Fibroblast of upper back skin (primary cell): ENCODE measurements at regions not wholly inside any gene's neighbourhood (a gene's known extent, or its start where the extent isn't known, plus 50 kb on each side); places are given as distances from the start of the nearest gene placed in this dataset.

Experiments used
- DNase-seq: peaks from one replicate; pipeline ENCODE4 v3.0.0-alpha.2; 2013

DNA sequence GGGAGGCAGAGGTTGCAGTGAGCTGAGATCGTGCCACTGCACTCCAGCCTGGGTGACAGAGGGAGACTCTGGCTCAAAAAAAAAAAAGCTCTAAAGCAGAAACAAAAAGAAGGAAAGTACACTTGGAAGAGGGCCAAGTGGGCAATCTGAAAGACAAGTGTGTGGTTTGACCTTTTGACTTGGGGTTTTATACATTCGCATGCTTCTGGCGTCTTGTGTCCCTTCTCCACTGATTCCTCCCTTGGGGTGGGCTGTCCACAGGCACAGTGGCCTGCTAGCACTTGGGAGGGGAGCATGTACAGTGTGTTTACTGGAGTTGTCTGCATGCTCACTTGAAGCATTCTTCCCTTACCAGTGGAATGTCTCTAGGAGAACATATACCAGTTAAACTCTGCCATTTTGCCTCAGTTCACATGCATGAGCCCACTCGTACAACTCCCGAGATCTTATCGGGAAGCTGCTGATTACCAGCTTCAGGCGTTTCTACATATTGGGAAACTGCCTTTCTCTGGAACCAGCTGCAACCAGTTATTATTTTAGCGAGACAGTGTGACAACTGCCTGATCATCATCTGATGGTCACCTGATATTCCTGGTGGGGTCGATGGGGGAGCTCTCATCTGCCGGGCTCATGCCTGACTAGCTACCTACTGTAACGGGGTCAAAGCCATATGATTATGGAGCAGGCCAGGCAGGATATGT is 113.5 kb upstream of the ZNF678 start:
- no peak for DNase-seq

DNA sequence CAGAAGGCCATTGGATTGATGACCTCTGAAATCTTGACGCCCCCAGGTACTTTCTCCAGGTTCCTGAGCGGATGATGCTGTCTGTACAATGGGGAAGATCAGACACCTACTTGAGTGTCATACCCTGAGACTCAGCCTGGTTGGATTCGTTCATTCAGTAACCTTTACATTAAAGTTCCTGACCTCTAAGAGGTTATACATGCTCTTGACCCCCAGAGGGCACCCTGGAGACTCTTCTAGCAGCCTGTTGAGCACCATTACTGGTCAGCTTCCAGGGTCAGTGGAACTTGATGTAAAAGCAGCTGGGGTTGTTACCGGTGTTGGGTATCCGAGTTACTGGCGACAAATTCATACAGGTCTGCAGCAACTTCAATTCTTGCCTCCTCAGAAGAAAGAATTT is 114.3 kb upstream of the ZNF678 start:
- peak; percentile 23 for DNase-seq

DNA sequence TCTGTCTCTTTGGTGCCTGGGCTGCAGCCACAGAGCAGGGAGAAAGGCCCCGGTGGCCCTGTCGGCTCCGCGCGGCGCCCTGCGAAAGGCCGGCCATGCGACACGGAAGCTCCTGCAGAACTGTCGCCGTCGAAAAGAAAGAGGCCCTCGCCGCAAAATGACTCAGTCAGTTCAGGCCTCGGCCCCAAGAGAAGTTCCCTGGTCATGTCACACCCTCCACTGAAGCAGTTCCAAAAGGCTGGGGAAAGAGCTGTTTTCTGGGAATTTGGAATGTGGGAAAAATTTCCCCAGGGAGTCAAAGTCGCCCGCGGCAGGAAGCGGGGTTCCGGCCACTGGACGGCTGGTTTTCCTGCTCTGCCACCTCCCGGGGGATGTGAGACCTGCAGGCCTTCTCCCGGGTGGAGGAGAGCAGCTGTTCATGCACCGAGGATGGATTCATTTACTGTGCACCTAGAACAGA is 115.8 kb upstream of the ZNF678 start:
- peak; percentile 51 for DNase-seq

DNA sequence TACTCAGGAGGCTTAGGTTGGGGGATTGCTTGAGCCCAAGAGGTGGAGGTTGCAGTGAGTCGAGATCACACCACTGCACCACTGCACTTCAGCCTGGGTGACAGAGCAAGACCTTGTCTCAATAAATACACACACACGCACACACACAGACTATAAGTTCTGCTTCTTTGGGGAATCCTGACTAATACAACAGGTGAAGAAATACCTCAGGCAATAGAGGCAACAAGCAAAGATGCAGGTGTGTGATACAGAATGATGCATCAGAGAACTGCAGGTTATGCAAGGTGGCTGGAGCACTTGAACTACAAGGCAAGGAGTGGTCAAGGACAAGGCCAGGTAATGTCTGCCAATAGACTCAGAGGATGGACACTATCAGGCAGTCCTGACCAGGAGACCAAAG is 117.6 kb upstream of the ZNF678 start:
- no peak for DNase-seq

DNA sequence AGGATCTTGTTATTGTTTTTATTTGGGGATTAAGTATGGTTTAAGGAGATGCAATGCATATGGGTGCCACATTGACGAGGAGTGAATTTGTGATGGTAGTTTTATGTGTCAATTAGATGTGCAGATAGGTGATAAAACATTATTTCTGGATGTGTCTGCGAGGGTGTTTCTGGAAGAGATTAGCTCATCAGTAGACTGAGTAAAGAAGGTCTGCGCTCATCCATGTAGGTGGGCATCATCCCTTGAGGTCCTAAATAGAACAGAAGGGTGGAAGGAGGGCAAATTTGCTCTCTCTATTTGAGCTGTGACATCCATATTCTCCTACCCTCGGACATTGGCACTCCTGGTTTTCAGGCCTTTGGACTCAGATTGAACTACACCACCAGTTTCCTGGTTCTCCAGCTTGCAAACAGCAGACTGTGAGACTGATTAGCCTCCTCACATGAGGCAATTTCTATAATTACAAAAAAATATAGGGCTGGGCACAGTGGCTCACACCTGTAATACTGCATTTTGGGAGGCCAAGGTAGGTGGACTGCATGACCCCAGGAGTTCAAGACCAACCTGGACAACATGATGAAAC is 118.2 kb upstream of the ZNF678 start:
- DNase-seq = no peak

DNA sequence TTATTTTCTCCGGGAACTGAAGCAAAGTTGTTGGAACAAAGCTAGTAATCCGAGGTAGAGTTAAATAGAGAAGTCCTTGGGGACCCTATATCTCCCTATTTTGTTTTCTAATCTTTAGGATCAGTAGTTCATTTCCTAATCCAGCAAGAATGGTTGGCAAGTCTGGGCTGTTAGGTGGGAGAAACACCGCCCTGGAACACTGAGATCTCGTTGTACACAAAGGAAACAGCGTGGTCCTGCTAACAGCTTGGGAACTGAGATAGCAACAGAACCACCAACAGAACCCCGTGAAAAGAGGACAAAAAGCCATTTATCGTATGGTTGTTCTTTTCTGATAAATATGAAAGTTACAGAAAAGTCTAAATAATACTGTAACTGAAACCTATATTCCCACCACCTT is 121.9 kb upstream of the CDC42BPA start:
- no peak for DNase-seq

DNA sequence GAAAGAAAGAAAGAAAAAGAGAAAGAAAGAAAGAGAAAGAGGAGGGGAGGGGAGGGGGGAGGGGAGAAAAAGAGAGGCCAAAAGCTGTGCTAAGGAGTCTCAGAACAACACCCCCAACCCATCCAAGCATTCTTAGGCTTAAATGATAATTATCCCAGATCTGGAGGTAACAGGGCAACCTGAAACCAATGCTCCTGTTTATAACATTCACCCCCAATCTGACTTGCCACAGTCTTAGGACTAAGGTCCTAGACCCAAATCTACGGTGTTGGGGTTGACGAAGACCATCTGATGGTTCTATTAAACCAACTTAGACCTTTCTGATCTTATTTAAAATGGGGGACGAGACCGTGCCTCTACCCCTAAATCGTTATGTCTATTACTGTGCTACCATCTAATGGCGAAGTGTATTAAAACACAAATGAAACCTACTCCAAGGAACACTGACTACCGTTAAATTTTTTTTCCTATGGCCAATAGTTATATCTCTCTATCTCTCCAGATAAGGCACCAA is 119.3 kb upstream of the CDC42BPA start:
- peak; percentile 71 for DNase-seq

DNA sequence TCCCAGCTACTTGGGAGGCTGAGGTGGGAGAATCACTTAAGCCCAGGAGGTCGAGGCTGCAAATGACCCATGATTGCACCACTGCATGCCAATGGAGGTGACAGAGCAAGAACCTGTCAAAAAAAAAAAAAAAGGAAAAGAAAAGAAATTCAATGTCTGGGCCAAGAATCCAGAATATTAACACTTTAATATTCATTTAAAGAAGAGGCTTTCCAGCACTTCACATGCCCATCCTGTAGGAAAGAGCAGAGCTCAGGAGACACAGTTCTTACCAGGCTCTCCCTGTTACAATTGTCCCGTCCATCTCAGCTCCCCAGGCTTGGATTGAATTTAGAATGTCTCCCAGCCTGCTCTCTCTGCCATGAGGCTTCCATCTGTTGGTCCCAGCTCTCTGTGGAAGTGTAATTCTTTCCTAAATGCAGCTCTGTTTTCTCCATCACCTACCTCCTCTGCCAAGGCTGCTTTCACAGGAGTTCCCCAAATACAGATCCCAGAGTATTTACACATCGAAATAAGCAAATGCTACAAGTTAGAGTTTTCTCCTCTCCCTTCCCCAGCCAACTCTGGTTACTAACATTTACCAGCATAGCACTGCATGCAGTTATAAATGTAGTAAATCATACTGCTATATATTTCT is 116.6 kb upstream of the CDC42BPA start:
- no peak for DNase-seq

DNA sequence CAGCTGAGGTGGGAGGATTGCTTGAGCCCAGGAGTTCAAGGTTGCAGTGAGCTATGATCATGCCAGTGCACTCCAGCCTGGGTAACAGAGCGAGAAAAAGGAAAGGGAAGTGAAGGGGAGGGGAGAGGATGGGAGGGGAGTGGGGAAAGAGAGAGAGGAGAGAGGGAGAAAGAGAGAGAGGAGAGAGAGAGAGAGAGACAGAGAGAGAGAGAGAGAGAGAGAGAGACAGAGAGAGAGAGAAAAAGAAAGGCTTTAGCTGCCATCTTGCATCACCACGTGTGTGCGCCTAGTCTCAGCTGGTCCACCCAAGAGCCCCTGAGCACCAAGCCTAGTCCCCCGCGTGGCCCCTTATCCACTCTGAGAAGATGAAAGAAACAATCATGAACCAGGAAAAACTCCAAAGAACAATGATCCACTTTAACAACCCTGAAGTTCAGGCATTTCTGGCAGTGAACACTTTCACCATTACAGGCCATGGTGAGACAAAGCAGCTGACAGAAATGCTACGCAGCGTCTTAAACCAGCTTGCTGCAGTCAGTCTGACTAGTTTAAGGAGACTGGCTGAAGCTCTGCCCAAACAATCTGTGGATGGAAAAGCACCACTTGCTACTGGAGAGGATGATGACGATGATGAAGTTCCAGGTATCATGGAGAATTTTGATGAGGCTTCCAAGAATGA is 115.5 kb upstream of the CDC42BPA start:
- no peak for DNase-seq

DNA sequence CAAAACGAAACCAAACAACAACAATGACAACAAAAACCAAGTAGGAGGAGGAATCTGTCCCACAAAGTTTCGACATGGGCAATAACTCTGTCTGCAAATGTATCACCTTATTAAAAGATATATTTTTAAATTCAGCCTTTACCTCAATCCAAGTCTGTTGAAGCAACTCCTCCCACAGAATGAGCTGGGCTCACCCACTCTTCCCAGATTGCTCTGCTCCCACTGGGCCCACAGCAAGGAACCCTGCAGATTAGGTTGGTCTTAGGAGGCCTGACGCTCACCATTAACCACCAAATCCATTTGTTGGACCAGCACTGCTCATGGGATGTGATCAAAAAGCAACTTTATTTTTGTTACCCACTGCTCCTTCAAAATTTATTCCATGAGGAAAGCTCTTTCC is 114.7 kb upstream of the CDC42BPA start:
- DNase-seq = no peak

DNA sequence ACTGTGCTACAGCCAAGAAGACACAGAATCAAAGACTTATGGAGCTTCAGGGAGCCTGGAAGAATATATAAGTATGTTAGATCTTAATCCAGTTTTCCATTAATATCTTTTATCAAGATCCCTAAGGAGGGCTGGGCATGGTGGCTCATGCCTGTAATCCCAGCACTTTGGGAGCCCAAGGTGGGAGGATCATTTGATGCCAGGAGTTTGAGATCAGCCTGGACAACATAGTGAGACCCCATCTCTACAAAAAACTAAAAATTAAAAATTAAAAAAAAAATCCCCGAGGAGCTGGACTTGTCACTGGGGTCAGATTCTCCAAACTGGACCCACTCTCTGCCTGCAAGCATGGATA is 113.9 kb upstream of the CDC42BPA start:
- no peak for DNase-seq

DNA sequence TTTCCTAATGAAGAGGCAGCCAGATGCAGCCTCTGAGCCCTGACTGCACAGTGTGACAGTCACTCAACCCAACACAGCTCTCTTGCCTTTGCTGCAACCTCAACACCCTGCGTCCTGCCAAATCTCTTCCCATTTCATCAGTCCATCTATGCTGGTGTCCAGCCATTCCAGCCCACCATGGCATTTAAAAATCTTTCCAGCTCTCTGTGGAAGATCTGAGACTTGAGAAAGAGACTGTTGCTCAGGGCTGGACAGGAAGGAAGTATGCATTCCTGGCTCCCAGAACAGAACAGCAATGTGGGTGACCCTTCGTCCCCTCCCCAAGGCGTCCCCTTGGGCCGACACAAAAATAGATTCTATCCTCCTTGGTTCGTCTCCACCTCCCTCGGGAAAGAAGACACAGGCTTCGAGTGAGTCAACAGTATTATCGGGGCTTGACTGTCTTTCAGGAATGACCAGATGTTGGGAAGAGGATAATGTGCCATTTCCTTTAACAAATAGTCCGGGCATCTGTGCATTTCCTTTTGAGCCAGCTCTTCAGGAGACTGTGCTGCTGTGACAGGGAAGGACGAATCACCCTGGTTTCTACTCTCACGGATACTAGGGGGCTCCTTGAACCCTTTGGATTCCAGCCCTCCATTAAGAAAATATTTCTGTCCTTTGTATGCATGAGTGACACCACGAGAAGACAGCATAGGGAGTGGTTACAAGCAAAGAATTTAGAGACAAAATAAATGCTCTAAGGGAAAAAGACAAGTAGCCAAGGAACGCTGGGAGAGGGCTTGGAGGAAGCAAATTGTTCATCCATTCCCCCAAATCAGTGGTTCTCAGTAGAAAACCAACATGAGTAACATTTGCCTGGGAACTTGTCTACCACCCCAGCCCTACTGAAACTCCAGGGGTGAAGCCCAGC is 111.4 kb upstream of the CDC42BPA start:
- DNase-seq = peak; percentile 68

DNA sequence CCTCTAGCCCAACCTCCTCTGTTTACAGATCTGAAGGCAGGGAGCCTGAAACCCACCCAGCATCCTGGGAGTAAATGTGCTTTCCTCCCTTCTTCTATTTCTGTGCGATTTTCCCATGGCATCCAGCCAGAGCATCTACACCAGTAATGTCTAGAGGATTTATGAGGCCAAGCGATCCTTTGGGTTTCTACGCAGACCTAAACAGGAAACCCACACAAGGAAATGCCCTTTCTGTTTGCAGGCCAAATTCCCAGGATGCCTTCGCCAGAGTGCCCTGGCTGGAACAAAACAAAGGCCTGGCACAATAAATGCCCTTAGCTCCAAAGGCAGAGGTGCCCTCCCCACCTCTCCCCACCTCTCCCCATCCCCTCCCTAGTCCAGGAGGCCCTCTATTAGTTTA is 110.5 kb upstream of the CDC42BPA start:
- peak; percentile 68 for DNase-seq

DNA sequence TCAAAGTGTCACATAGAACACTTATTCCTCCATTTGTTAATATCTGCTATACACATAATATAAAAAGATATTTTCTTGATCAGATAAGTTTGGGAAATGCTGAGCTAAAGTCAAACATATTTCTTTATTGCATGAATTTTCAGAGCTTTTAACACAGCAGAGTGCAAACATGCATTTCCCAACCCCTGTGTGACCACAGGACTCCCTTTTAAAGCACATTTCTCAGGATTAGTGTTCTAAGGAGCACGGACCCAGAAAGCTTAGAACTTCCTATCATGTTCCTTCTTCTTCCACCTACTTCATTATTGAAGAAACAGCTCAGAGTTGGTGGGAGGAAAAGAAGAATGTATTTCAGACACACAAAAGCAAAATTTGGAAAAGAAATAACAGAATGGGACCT is 109.1 kb upstream of the CDC42BPA start:
- DNase-seq = no peak

DNA sequence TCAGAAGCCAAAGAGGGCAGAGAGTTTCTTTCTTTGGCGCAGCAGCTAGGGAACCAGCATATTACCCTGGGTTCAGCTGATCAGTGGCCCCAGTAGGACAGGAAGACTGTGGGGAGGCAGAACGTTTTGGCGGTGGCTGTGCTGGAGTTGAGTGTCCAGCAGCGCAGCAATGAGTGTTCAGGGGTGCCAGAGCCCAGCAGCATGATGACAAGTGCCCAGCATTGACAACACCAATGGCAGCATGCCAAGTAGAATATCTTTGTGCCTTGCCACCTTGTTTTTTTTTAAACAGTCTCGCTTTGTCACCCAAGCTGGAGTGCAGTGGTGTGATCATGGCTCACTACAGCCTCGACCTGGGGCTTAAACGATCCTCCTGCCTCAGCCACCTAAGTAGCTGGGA is 106.7 kb upstream of the CDC42BPA start:
- no peak for DNase-seq

DNA sequence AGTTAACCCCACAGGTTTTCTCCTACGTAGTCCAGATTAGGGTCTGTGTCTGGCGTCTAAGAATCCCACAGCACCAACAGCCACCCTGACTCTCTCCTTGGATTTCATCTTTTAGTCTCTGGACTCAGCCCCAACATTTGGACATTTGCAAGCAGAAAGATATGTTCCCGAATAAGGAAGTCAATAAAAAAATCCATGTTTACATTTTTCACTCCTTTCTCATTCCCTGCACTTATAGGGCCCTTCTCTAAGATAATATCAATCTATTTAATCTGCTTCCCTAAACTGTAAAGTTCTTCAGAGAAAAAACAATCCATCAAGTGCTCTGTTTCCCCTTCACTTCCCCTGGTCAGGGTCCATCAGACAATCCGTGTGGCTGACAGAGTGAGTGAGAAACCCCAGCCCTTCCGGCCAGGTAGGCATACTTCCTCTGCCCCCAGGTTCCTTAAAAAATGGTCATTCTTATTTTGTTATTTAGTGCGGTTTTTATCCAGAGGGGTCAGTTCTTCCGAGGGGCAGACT is 105.9 kb upstream of the CDC42BPA start:
- peak; percentile 35 for DNase-seq

DNA sequence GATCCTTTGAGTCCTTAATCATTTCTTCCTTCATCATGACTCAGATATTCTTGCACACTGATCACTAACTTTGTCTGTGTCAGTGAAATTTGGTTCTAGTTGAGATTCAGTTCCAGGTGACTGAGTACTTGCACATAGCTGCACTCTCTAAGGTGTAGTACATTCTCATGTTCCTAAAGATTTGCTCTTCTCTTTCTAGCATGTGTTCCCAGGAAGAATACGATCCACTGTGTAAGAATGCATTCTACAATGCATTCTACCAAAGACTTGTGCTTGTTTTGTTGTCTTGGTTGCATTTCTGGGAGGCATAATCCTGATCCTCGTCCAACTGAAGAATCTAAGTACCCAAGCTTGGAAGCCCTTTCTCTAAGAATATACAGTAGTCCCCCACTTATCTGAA is 104.3 kb upstream of the CDC42BPA start:
- DNase-seq = no peak

DNA sequence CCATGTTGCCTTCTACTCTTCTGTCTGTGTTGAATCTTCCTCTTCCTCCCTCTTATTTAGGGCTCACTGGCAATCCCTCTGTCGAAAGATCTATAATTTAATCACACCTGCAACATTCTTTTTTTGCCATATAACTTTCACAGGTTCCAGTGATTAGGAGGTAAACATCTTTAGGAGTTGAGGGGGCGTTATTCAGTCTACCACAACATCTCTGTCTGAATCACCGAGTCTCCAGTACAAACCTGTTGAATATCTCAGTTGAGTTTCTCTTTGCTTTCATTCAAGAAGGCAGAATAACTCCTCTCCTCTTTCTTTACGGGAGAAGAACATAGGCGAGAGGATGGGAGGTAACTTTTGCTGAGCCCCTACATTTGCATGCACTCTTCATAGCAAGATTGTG is 101.9 kb upstream of the CDC42BPA start:
- no peak for DNase-seq

DNA sequence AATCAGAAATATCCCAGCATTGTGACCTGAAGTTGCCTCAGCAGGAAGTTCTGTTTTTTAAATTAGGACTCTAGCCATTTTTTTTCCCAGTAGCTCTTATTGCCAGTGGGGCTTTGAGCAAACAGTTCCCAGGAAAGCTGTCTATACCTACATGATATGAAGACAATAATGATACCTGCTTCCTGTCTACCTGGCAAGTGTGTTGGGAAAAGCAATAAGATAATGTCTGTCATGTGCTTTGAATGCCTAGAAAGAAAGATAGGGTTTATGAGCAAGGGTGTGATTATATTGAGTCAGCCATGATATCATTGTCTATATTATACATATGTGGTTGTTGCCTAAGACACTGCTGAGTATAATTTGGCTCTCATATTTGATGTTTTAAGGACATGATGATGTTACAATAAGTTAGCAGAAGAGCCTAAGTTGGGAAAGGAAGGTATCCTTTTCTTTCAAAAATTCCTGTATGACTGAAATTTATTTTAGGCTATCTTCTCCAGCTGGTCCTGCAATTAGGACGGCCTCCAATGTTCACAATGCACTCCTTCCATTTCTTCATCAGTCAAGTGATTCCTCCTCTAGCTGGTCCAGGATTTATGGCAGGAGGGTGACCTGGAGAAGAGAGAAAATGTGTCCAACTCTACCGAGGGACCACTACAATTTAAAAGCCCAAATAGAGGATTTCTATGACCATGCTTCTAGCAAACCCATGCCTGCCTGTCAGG is 99.6 kb upstream of the CDC42BPA start:
- peak; percentile 20 for DNase-seq

DNA sequence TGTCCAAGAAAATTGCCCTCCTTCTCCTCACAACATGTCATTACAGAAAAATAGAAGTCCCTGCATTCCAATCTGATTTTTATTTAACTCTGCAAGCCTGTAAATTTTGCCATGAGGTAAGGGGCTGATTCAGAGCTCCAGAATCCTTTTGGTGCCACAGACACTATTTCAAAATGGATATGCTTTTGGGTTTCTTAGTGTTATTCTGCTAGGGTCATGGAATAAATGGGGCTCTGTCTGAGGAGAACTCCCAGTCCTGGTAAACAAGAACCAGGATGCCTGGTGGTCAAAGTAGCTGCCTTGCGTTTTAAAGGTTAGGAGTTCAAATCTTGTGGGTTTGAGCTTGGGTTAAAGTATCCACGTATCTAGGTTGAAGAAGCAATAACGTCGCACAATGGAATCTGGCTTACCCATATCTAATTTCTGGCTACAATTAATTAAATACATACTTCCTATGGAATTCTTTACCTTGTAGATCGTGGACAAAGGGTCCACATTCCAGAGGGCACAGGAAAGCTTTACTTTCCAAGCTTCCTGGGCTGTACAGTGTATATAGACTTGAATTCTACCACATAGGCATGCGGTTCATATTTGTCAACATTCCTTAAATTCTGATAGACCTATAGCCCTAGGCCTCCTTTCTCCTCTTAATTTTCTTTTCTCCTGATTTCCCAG is 98.0 kb upstream of the CDC42BPA start:
- DNase-seq = peak; percentile 71
